ENCODE measurements at regions not wholly inside any gene's neighbourhood (a gene's known extent, or its start where the extent isn't known, plus 50 kb on each side); places are given as distances from the start of the nearest gene placed in this dataset.
A peak's percentile ranks its signal among the peaks of the same experiment; 100 is the strongest.

DNA sequence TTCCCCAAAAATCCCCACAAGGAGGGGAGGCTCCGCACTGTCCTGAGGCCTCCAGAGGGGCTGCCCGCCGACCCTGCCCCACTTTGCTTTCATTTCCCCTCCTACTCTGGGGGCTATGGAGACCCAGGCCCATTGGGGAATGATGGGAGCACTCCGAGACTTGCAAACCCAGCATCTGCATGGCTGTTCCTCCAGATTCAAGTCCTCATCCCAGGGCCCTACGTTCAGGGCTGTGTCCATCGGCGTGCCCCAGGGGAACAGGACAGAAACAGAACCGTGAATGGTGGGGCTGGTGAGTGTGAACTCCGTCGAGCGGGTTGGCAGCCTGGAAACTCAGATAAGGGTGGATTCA lies 116.1 kb upstream of the HDAC4 start:
- no peak for DNase-seq
- Histone ChIP-seq H3K27ac (ENCODE audit: insufficient read depth in 1 of 2, low read depth in 1 of 2, low read length in 2 of 2, poor library complexity in 1 of 2, severe bottlenecking in 2 of 2) (no peak overlapping the region), H3K4me3 (ENCODE audit: control insufficient read depth in 1 of 7, extremely low read depth in 1 of 7, insufficient read depth in 4 of 7, low read depth in 2 of 7, low read length in 6 of 7) (no peak overlapping the region), H3K27me3 (replicated peaks in 2 of 5; ENCODE audit: control insufficient read depth in 4 of 5, insufficient read depth in 5 of 5, low read length in 4 of 5) (peaks cover 0 to 2% (median 0%) of the 10 kb centered on the region in 5 experiments), H3K9me3 (ENCODE audit: control extremely low read depth in 1 of 5, control insufficient read depth in 4 of 5, insufficient read depth in 2 of 5, low read depth in 1 of 5, low read length in 4 of 5) (peaks cover 0 to 6% (median 0%) of the 10 kb centered on the region in 5 experiments), H3K4me1 (ENCODE audit: control extremely low read depth in 1 of 4, control insufficient read depth in 4 of 4, insufficient read depth in 4 of 4, low read length in 3 of 4) (peaks cover 0 to 2% (median 0%) of the 10 kb centered on the region in 4 experiments), H3K36me3 (ENCODE audit: control insufficient read depth in 4 of 4, insufficient read depth in 4 of 4, low read length in 3 of 4) (no peaks in the 10 kb centered on the region)
- 96% methylated on average over 9 of the region's 11 CpGs for WGBS (ENCODE audit: insufficient coverage)
- ChIA-PET POLR2A (no interaction called here), CTCF (no interaction called here)

DNA sequence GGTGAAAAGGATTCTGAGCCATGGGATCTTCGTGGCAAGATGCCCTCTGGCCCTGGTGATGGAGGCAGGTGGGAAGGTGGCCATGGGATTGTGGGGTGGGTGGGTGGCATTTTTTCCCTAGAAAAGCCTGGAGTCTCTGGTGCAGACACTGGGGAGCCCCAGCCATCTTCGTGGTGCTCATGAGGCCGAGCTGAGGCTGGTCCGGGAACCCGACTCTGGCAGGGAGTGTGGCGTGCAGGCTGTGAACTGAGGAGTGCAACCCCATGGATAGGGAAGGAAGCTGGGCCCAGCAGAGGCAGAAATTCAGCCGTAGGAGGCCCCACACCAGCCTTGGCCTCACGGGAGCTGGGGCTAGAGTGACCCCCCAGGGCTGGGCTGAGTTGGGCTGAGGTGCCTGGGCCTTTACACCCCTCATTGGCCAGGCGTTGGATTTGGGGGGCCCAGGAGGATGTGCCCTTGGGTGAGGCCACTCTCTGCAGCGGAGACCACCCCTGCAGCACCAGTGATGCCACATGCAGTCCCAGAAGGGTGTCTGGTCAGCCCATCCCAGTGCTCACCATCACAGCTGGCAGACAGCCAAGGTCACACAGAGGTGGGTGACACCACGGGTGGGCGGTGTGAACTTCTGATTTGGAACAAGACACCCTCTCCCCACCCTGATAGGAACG lies 115.6 kb upstream of the HDAC4 start:
- Histone ChIP-seq H3K27me3 (replicated peaks in 2 of 5; ENCODE audit: control insufficient read depth in 4 of 5, insufficient read depth in 5 of 5, low read length in 4 of 5) (peaks cover 0 to 2% (median 0%) of the 10 kb centered on the region in 5 experiments), H3K27ac (ENCODE audit: insufficient read depth in 1 of 2, low read depth in 1 of 2, low read length in 2 of 2, poor library complexity in 1 of 2, severe bottlenecking in 2 of 2) (no peak overlapping the region), H3K9me3 (ENCODE audit: control extremely low read depth in 1 of 5, control insufficient read depth in 4 of 5, insufficient read depth in 2 of 5, low read depth in 1 of 5, low read length in 4 of 5) (peaks cover 0 to 7% (median 0%) of the 10 kb centered on the region in 5 experiments), H3K4me1 (ENCODE audit: control extremely low read depth in 1 of 4, control insufficient read depth in 4 of 4, insufficient read depth in 4 of 4, low read length in 3 of 4) (peaks cover 0 to 2% (median 0%) of the 10 kb centered on the region in 4 experiments), H3K4me3 (ENCODE audit: control insufficient read depth in 1 of 7, extremely low read depth in 1 of 7, insufficient read depth in 4 of 7, low read depth in 2 of 7, low read length in 6 of 7) (no peak overlapping the region), H3K36me3 (ENCODE audit: control insufficient read depth in 4 of 4, insufficient read depth in 4 of 4, low read length in 3 of 4) (no peaks in the 10 kb centered on the region)
- ChIA-PET CTCF (no interaction called here), POLR2A (no interaction called here)
- WGBS (ENCODE audit: insufficient coverage) = 91% methylated on average over 11 of the region's 13 CpGs
- no peak for DNase-seq

- Histone ChIP-seq H3K27me3 (replicated peaks in 2 of 5; ENCODE audit: control insufficient read depth in 4 of 5, insufficient read depth in 5 of 5, low read length in 4 of 5) (no peaks in the 10 kb centered on the region), H3K9me3 (ENCODE audit: control extremely low read depth in 1 of 5, control insufficient read depth in 4 of 5, insufficient read depth in 2 of 5, low read depth in 1 of 5, low read length in 4 of 5) (peaks cover 0 to 7% (median 0%) of the 10 kb centered on the region in 5 experiments), H3K27ac (ENCODE audit: insufficient read depth in 1 of 2, low read depth in 1 of 2, low read length in 2 of 2, poor library complexity in 1 of 2, severe bottlenecking in 2 of 2) (no peak overlapping the region), H3K4me1 (ENCODE audit: control extremely low read depth in 1 of 4, control insufficient read depth in 4 of 4, insufficient read depth in 4 of 4, low read length in 3 of 4) (peaks cover 0 to 3% (median 0%) of the 10 kb centered on the region in 4 experiments), H3K36me3 (ENCODE audit: control insufficient read depth in 4 of 4, insufficient read depth in 4 of 4, low read length in 3 of 4) (no peaks in the 10 kb centered on the region), H3K4me3 (ENCODE audit: control insufficient read depth in 1 of 7, extremely low read depth in 1 of 7, insufficient read depth in 4 of 7, low read depth in 2 of 7, low read length in 6 of 7) (no peak overlapping the region)
- 94% methylated on average over 21 of the region's 24 CpGs for WGBS (ENCODE audit: insufficient coverage)
- DNase-seq = no peak
- POLR2A ChIA-PET = no interaction called here
- CTCF ChIA-PET = interaction anchor here (1.1 kb wide), 1 partner anchor 478 kb away, joined by 3 read pairs; no protein-coding TSS in a partner anchor
Observed at GRCh38 chr2:239514754-239515530, 114.1 kb upstream of the HDAC4 start.

- 88% methylated on average over 7 of the region's 9 CpGs for WGBS (ENCODE audit: insufficient coverage)
- Histone ChIP-seq H3K27ac (ENCODE audit: insufficient read depth in 1 of 2, low read depth in 1 of 2, low read length in 2 of 2, poor library complexity in 1 of 2, severe bottlenecking in 2 of 2) (no peak overlapping the region), H3K36me3 (ENCODE audit: control insufficient read depth in 4 of 4, insufficient read depth in 4 of 4, low read length in 3 of 4) (no peaks in the 10 kb centered on the region), H3K27me3 (replicated peaks in 2 of 5; ENCODE audit: control insufficient read depth in 4 of 5, insufficient read depth in 5 of 5, low read length in 4 of 5) (no peaks in the 10 kb centered on the region), H3K4me3 (ENCODE audit: control insufficient read depth in 1 of 7, extremely low read depth in 1 of 7, insufficient read depth in 4 of 7, low read depth in 2 of 7, low read length in 6 of 7) (no peak overlapping the region), H3K4me1 (ENCODE audit: control extremely low read depth in 1 of 4, control insufficient read depth in 4 of 4, insufficient read depth in 4 of 4, low read length in 3 of 4) (peaks cover 5 to 21% (median 10%) of the 10 kb centered on the region in 4 experiments), H3K9me3 (ENCODE audit: control extremely low read depth in 1 of 5, control insufficient read depth in 4 of 5, insufficient read depth in 2 of 5, low read depth in 1 of 5, low read length in 4 of 5) (peaks cover 0 to 7% (median 0%) of the 10 kb centered on the region in 5 experiments)
- no peak for DNase-seq
- POLR2A ChIA-PET = no interaction called here
- CTCF ChIA-PET = no interaction called here
Observed at GRCh38 chr2:239512054-239512453, 111.2 kb upstream of the HDAC4 start.

- DNase-seq = peak in 2 of 3 donors; percentile 39 to 43
- Histone ChIP-seq H3K4me3 (ENCODE audit: control insufficient read depth in 1 of 7, extremely low read depth in 1 of 7, insufficient read depth in 4 of 7, low read depth in 2 of 7, low read length in 6 of 7) (no peak overlapping the region), H3K27ac (ENCODE audit: insufficient read depth in 1 of 2, low read depth in 1 of 2, low read length in 2 of 2, poor library complexity in 1 of 2, severe bottlenecking in 2 of 2) (no peak overlapping the region), H3K9me3 (ENCODE audit: control extremely low read depth in 1 of 5, control insufficient read depth in 4 of 5, insufficient read depth in 2 of 5, low read depth in 1 of 5, low read length in 4 of 5) (peaks cover 0 to 7% (median 0%) of the 10 kb centered on the region in 5 experiments), H3K36me3 (ENCODE audit: control insufficient read depth in 4 of 4, insufficient read depth in 4 of 4, low read length in 3 of 4) (no peaks in the 10 kb centered on the region), H3K27me3 (replicated peaks in 2 of 5; ENCODE audit: control insufficient read depth in 4 of 5, insufficient read depth in 5 of 5, low read length in 4 of 5) (no peaks in the 10 kb centered on the region), H3K4me1 (ENCODE audit: control extremely low read depth in 1 of 4, control insufficient read depth in 4 of 4, insufficient read depth in 4 of 4, low read length in 3 of 4) (peaks cover 5 to 21% (median 10%) of the 10 kb centered on the region in 4 experiments)
- 64% methylated on average over 17 of the region's 19 CpGs for WGBS (ENCODE audit: insufficient coverage)
- CTCF ChIA-PET = no interaction called here
- POLR2A ChIA-PET = no interaction called here
Observed at GRCh38 chr2:239509373-239510143, 108.7 kb upstream of the HDAC4 start.

- POLR2A ChIA-PET = no interaction called here
- no peak overlapping the region for H3K27ac ChIP-seq (ENCODE audit: insufficient read depth in 1 of 2, low read depth in 1 of 2, low read length in 2 of 2, poor library complexity in 1 of 2, severe bottlenecking in 2 of 2)
- peaks cover 0 to 7% (median 0%) of the 10 kb centered on the region in 5 experiments for H3K9me3 ChIP-seq (ENCODE audit: control extremely low read depth in 1 of 5, control insufficient read depth in 4 of 5, insufficient read depth in 2 of 5, low read depth in 1 of 5, low read length in 4 of 5)
- no peak for DNase-seq
- no peak overlapping the region for H3K4me3 ChIP-seq (ENCODE audit: control insufficient read depth in 1 of 7, extremely low read depth in 1 of 7, insufficient read depth in 4 of 7, low read depth in 2 of 7, low read length in 6 of 7)
- peaks cover 0 to 3% (median 0%) of the 10 kb centered on the region in 5 experiments for H3K27me3 ChIP-seq (replicated peaks in 2 of 5; ENCODE audit: control insufficient read depth in 4 of 5, insufficient read depth in 5 of 5, low read length in 4 of 5)
- 91% methylated on average over 5 of the region's 6 CpGs for WGBS (ENCODE audit: insufficient coverage)
- no peaks in the 10 kb centered on the region for H3K36me3 ChIP-seq (ENCODE audit: control insufficient read depth in 4 of 4, insufficient read depth in 4 of 4, low read length in 3 of 4)
- CTCF ChIA-PET = no interaction called here
- peaks cover 5 to 21% (median 10%) of the 10 kb centered on the region in 4 experiments for H3K4me1 ChIP-seq (ENCODE audit: control extremely low read depth in 1 of 4, control insufficient read depth in 4 of 4, insufficient read depth in 4 of 4, low read length in 3 of 4)
Observed at GRCh38 chr2:239508261-239508660, 107.4 kb upstream of the HDAC4 start.
